Sigmoid colon (tissue), 4 donors: ENCODE measurements at regions not wholly inside any gene's neighbourhood (a gene's known extent, or its start where the extent isn't known, plus 50 kb on each side); places are given as distances from the start of the nearest gene placed in this dataset.

ENCODE experiments used
- EP300 ChIP-seq, 4 donors: sonication (generic); formaldehyde crosslinking; IDR thresholded peaks; one replicate each; pipeline ENCODE4 v1.6.1; 2017; ENCODE audit warnings: antibody characterized with exemption in 4 of 4
- POLR2A ChIP-seq, 2 donors: fragments of 450-650 bp; IDR thresholded peaks; one replicate each; pipeline ENCODE4 v1.6.1; 2016; ENCODE audit warnings: antibody characterized with exemption in 2 of 2, mild to moderate bottlenecking in 2 of 2, moderate library complexity in 2 of 2
- TF ChIP-seq, protein P1 (sequence below), 4 experiments: fragments of 450-650 bp in 3 of 4; fragments of 200-600 bp in 1 of 4; IDR thresholded peaks; one replicate each; pipeline ENCODE4 v1.5.1; 2016 to 2019; ENCODE audit warnings: antibody characterized with exemption in 4 of 4, mild to moderate bottlenecking in 3 of 4, moderate library complexity in 2 of 4

DNA sequence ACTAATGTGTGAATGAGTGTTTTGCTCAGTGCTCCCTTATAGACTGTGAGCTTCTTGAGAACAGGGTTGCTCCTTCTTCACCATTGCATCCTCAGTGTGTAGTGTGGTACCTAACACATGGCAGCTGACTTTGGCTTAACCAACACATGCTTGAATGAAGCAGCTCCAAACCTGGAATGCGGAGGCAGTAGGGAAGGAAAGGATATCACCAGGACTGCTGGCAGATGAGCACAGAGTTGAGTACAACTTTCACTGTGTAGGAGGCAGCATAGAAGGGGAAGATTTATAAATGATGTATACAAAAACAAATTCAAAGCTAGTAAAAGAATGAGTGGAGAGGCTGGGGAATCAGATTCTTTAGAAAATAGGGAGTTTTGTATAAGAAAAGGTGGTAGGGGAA, 174.3 kb downstream of the SLIT2 start:
- TF ChIP-seq, protein P1, sequence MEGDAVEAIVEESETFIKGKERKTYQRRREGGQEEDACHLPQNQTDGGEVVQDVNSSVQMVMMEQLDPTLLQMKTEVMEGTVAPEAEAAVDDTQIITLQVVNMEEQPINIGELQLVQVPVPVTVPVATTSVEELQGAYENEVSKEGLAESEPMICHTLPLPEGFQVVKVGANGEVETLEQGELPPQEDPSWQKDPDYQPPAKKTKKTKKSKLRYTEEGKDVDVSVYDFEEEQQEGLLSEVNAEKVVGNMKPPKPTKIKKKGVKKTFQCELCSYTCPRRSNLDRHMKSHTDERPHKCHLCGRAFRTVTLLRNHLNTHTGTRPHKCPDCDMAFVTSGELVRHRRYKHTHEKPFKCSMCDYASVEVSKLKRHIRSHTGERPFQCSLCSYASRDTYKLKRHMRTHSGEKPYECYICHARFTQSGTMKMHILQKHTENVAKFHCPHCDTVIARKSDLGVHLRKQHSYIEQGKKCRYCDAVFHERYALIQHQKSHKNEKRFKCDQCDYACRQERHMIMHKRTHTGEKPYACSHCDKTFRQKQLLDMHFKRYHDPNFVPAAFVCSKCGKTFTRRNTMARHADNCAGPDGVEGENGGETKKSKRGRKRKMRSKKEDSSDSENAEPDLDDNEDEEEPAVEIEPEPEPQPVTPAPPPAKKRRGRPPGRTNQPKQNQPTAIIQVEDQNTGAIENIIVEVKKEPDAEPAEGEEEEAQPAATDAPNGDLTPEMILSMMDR (IDR thresholded peaks at IDR 0.05) = no peak
- no peak for TF ChIP-seq POLR2A (IDR thresholded peaks at IDR 0.05)
- TF ChIP-seq EP300 (IDR thresholded peaks at IDR 0.05) = no peak
